ENCODE measurements at regions not wholly inside any gene's neighbourhood (a gene's known extent, or its start where the extent isn't known, plus 50 kb on each side); places are given as distances from the start of the nearest gene placed in this dataset.

DNA sequence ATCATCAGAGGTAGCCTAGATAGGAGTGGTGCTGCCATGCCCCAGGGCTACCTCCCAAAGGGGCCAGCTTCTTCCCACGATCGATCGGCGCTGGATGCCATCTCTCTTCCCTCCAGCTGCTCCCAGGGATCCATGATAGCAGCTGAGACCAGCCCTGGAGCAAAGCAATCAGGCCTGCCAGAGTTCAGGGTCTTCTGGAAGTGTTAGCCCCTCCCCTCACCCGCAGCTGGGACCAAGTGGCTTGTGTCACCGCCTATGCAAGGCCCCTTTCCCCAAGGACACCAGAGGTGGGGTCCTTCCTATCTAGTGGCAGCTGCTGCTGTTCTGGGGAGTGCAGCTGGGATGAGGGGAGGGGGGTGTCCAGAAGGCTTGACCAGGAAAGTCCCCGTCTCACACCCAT, 87.0 kb downstream of the IRF2BPL start:
- Histone ChIP-seq H3K27ac (ENCODE audit: low read depth, low read length, poor library complexity, severe bottlenecking) (no peak overlapping the region), H3K4me3 (ENCODE audit: low read depth, low read length, poor library complexity, severe bottlenecking) (no peak overlapping the region), H3K9me3 (ENCODE audit: low read depth, low read length, poor library complexity, severe bottlenecking) (no peaks in the 10 kb centered on the region), H3K36me3 (ENCODE audit: insufficient read depth, low read length, poor library complexity, severe bottlenecking) (no peaks in the 10 kb centered on the region), H3K27me3 (replicated peaks; ENCODE audit: insufficient read depth, low read depth, low read length, poor library complexity) (no peaks in the 10 kb centered on the region), H3K4me1 (ENCODE audit: insufficient read depth, low read length, poor library complexity, severe bottlenecking) (peaks cover 18% of the 10 kb centered on the region)
- no peak for TF ChIP-seq EZH2 (IDR thresholded peaks at IDR 0.05; ENCODE audit: borderline replicate concordance, low read depth, low read length, poor library complexity, severe bottlenecking)
- no peak for TF ChIP-seq CTCF (conservative IDR thresholded peaks at IDR 0.05; ENCODE audit: low read depth, low read length)
- no peak for DNase-seq (ENCODE audit: low spot score)
- ChIA-PET CTCF (interaction anchor here (0.5 kb wide), 1 partner anchor 69 kb away, joined by 12 read pairs; no protein-coding TSS in a partner anchor), POLR2A (ENCODE audit: low non-redundant PET) (no interaction called here)
- BruUV-seq (replicated peaks) = no TSS peak
- intact Hi-C loops (cut with micrococcal nuclease; ENCODE audit: unreplicated experiment) = no loop called here

- ChIA-PET POLR2A (ENCODE audit: low non-redundant PET) (no interaction called here), CTCF (no interaction called here)
- BruUV-seq (replicated peaks) = no TSS peak
- Histone ChIP-seq H3K27ac (ENCODE audit: low read depth, low read length, poor library complexity, severe bottlenecking) (no peak overlapping the region), H3K27me3 (replicated peaks; ENCODE audit: insufficient read depth, low read depth, low read length, poor library complexity) (no peaks in the 10 kb centered on the region), H3K9me3 (ENCODE audit: low read depth, low read length, poor library complexity, severe bottlenecking) (no peaks in the 10 kb centered on the region), H3K4me1 (ENCODE audit: insufficient read depth, low read length, poor library complexity, severe bottlenecking) (peaks cover 15% of the 10 kb centered on the region), H3K4me3 (ENCODE audit: low read depth, low read length, poor library complexity, severe bottlenecking) (no peak overlapping the region), H3K36me3 (ENCODE audit: insufficient read depth, low read length, poor library complexity, severe bottlenecking) (no peaks in the 10 kb centered on the region)
- intact Hi-C loops (cut with micrococcal nuclease; ENCODE audit: unreplicated experiment) = no loop called here
- TF ChIP-seq EZH2 (IDR thresholded peaks at IDR 0.05; ENCODE audit: borderline replicate concordance, low read depth, low read length, poor library complexity, severe bottlenecking) (no peak), CTCF (conservative IDR thresholded peaks at IDR 0.05; ENCODE audit: low read depth, low read length) (no peak)
- DNase-seq (ENCODE audit: low spot score) = no peak
Observed at GRCh38 chr14:76940021-76940760, 88.3 kb downstream of the IRF2BPL start.

DNA sequence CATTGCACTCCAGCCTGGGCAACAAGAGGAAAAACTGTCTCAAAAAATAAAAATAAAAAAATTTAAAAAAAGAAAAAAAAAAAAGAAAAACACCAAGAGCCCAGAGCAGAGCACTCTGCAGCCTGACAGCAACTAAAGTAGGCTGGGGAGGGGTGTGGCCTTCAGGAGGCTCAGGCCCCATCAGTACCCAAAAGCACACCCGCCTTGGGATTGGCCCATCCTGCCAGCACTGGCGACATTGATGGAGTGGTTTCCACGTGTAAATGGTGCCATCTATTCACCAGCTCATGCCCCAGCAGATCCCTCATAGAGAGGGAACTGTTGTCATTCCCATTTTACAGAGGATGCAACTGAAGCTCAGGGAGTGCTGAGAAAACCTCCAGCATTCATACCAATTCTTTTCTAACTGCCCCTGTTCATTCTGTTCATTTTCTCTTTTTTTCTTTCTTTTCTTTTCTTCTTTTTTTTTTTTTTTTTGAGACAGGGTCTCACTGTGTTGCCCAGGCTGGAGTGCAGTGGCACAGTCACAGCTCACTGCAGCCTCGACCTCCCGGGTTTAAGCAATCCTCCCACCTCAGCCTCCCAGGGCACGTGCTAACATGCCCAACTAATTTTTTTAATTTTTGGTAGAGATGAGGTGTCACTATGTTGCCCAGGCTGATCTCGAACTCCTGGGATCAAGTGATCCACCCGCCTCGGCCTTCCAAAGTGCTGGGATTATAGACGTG, 89.3 kb downstream of the IRF2BPL start:
- POLR2A ChIA-PET (ENCODE audit: low non-redundant PET) = no interaction called here
- CTCF ChIA-PET = no interaction called here

More for the DNA sequence above, 89.3 kb downstream of the IRF2BPL start:
- H3K36me3 ChIP-seq (ENCODE audit: insufficient read depth, low read length, poor library complexity, severe bottlenecking) = no peaks in the 10 kb centered on the region
- H3K27me3 ChIP-seq (replicated peaks; ENCODE audit: insufficient read depth, low read depth, low read length, poor library complexity) = no peaks in the 10 kb centered on the region
- H3K27ac ChIP-seq (ENCODE audit: low read depth, low read length, poor library complexity, severe bottlenecking) = no peak overlapping the region
- H3K4me3 ChIP-seq (ENCODE audit: low read depth, low read length, poor library complexity, severe bottlenecking) = no peak overlapping the region
- H3K9me3 ChIP-seq (ENCODE audit: low read depth, low read length, poor library complexity, severe bottlenecking) = no peaks in the 10 kb centered on the region
- intact Hi-C loops (cut with micrococcal nuclease; ENCODE audit: unreplicated experiment) = no loop called here
- BruUV-seq (replicated peaks) = no TSS peak
- TF ChIP-seq CTCF (conservative IDR thresholded peaks at IDR 0.05; ENCODE audit: low read depth, low read length) (no peak), EZH2 (IDR thresholded peaks at IDR 0.05; ENCODE audit: borderline replicate concordance, low read depth, low read length, poor library complexity, severe bottlenecking) (no peak)
- no peak for DNase-seq (ENCODE audit: low spot score)
- H3K4me1 ChIP-seq (ENCODE audit: insufficient read depth, low read length, poor library complexity, severe bottlenecking) = peaks cover 15% of the 10 kb centered on the region

Data from A673 (cell line).